Right renal cortex interstitium (tissue), 3 donors: ENCODE measurements at regions not wholly inside any gene's neighbourhood (a gene's known extent, or its start where the extent isn't known, plus 50 kb on each side); places are given as distances from the start of the nearest gene placed in this dataset.

Experiments
- DNase-seq, 3 donors: peaks; one replicate each; pipeline ENCODE4 v3.0.0-alpha.2; 2013; ENCODE audit warnings: low read depth in 3 of 3, low spot score in 2 of 3

DNA sequence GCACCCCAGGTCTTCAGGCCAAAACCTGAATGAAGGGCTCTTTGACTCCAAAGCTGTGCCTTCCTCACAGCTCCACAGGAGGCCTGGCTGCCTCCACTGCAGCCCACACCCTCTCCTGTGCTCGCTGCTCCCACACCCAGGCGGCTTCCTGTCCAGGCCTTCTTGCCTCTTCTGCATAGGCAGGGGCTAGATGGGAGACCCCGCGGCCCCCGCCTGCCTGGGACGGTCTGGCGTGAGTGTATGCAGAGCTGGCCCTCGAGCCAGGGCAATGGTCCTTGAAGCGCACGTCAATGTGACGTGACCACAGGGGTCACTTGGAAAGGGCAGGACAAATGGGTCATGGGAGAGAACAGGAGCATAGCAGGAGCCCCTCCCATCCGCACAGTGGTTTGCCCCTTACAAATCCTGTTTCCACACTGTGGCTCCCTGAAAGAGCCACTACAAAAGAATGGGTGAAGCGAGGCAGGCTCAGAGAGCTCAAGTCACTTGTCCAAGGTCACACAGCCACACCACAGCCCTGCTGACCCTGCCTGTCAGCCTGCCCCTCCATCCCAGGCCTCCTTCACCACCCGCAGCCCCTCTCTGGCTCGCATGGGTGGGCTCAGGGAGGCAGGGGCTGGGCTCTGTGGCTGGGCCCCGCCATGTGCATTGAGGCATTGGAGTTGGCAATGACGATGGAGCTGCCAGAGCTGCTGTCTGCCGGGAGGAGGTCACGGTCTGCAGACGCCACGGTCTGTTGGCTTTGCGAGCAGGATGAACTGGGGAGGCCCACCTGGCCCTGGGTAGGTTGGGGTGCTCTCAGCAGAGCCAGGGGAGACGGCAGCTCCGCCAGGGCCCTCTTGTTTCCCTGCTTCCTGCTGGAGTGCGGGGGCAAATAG, 71.2 kb upstream of the WNT11 start:
- DNase-seq, result no peak

DNA sequence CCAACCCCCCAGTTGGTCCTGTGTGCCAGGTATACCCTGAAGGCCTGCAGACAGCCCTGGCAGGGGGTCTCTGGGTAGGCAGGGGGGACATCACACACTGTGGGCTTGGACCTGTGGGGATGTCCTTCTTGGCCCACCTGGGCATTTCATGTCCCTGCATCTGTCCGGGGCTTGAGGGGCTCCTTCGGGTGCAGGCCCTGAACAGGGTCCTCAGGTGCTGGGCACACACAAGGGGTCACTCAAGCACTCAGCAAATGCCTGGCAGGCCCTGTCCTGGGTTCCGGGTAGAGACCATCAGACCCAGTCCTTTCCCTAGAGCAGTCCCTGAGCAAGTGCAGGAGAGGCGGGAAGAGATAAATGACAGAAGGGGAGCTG, 70.5 kb upstream of the WNT11 start:
- DNase-seq, result no peak

DNA sequence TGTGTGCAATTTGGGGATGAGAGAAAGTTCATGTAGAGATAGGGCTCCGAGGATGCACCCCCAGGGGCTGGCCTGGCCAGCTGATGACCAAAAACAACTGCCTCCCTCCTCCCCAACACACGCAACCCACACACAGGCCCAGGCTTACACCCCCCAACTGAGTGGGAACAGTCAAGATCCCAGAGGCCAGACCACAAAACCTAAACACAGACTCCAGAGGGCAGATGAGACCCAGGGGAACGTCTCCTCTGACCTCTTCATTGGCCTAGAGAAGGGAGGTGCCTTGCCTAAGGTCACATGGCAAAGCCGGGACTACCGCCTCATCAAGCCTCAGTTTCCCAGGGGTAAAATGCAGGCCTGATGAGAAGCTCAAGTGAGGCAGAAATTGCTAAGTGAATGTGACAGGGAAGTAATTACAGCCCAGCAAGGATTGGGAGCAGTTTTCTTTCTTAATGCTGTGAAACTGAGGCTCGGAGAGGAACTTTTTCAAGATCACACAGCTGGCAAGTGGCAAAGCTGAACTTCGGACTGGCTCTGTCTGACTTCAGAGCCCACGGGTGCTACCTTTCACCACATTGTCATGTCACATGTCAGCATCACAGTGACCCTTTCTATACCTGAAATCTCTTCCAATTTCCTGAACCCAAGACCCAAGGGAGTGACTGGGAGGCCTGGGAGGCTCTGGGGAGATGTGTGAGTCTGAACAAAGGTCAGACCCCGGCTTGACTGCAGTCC, 69.9 kb upstream of the WNT11 start:
- no peak for DNase-seq

DNA sequence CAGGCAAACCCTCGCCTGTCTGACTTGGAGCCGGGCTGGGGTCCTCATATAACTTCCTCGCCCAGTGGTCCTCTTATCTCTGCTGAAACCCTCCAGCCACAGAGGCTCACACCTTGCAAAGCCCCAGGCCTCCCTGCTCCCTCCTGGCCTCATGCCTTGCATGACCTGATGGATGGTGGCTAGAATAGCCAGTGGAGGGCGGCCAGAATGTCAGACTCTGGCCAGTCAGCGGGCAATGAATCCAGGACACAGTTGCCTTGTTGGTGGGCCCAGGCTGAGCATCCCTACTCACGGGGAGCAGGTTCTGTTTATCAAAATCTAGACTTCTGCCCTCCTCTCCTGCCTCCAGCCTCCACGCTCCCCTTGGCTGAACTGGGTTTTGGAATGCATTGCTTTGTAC, 69.1 kb upstream of the WNT11 start:
- DNase-seq, result no peak

DNA sequence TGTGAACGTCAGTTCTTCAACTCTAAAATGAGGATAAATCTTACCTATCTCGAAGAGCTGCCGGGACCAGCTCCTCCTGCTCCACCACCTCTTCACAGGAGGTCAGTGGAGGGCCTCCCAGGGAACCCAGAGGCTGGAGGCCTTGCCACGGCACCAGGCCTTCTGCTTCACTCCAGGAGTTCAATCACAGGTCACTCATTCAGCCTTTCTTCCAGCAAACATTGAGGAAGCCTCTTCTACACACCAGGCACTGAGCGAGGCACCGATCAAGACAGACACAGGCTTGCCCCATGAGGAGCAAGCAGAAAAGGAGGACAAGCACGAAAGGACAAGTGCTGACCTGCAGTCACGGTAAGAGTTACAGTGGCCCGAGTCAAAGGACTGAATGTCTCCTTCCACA, 64.8 kb upstream of the WNT11 start:
- DNase-seq, result no peak

DNA sequence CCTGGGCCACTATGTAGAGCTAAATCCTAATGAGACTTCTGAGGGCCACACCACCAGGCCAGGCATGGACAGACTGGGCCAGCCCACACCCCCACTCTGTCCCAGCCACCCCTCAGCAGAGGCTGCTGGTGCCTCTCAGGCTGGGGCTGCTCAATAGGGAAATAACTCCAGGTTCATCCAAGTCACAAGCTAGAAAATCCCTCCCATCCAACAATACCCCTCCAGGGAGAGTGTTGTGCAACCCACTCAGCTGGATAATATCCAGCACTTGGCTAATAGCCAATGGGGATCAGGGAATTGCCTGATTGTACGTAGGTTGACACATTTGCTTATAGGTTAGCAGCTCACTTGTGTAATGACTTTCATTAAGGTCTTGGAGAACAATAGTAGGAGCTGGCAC, 64.1 kb upstream of the WNT11 start:
- DNase-seq, result no peak

DNA sequence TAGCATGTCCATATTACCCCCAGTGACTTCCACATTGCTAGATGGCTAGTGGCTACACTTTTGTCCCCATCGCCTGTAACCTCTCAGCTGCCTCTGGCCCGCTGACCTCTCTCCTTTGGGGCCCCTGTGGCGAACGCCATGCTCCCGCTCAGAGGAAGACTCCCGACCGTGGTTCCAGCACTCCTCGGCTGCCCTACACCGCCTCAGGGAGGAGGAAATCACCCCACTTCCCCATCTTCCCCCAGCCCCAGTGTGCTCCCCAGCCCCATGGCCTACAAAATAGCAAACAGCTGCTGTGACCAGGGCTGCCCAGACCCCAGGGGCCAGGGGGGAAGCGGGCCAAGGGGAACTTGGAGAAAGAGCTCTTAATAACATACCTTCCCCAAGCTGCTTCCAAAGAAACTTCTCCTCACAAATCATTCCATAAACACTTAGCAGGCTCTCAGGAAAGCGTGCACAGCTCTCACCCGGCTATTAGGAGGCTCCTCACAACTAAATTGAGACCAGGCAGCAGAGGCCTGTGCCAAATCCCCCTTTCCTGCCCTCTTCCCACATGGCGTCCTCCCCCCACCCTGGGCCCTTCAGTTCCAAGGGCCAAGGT, 63.5 kb upstream of the WNT11 start:
- DNase-seq, result no peak

DNA sequence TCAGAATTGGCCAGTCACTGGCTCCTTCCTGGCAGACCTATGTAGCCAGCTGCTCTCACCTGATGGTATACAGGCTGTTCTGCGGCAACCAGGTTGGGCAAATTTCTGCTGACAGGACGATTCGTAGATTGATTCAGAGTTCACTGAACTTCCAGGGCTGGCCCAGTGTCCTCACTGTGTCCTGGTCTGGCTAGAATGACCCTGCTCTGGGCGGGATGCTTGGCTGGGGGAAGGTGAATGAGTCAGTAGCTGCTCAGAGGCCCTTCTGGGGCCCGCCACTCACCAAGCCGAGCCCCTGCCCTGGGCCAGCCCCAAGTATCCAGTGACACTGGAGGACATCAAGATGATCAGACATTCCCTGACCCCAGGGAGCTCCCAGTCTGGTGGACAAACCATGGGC, 62.9 kb upstream of the WNT11 start:
- no peak for DNase-seq

DNA sequence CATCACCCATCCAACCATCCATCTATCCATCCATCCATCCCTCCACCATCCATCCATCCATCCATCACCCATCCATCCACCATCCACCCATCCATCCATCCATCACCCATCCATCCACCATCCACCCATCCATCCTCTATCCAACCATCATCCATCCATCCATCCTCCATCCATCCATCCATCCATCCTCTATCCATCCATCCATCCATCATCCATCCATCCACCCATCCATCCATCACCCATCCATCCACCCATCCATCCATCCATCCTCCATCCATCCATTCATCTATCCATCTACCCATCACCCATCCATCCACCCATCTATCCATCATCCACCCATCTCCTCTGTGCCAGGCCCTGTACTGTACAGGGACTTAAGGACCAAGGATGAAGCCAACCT, 62.2 kb upstream of the WNT11 start:
- no peak for DNase-seq

DNA sequence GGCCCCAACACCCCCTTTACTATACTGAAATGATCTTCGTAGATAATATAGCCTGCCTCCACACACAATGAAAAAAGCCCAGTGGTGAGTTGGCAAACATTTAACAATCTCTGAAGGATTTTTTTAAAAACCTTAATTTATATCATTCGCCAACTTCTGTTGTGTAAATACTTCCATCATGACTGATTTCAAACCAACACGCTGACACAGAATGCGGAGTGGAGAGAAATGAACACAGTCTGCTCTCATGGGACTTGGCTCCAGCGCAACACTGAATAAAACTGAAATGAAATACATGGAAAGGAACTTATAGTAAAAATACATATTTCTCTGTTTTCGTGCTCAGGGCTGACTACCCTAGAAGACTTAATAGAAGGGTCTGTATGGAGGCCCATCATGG, 61.3 kb upstream of the WNT11 start:
- DNase-seq, result no peak

DNA sequence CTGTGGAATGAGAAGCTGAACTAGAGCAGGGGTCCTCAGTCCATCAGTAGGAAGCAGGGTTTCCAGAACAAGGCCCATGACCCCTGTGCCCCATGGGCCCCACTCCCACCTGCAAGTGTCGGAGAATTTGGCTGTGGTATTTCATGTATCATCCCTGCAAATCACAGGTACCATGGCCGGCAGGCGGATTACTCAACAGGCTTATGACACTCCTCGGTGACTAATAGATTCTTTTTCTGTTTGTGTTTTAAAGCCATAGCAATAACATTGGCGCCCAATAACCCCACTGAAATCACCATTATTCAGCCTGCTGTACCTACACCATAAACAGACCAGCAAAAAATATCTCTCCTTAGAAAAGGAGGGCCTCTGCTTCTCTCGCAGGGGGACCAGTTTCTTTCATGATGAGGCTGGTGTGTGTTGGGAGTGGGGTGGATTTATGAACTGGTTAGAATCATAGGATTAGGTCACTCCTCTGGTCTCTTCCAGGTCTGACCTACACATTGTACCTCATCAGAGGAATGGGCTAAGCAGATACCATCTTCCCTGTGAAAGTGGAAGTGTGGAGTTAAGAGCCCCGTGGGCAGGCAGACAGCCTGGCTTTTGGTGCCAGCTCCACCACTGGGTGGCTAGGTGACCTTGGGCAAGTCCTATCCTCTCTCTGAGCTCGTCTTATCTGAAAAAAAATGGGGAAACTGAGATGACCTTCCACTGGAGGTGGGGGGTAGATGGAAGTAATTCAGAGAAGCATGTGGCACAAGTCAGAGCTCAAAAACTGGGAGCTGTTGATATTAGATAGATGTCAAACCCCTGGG, 60.2 kb upstream of the WNT11 start:
- DNase-seq, result no peak

DNA sequence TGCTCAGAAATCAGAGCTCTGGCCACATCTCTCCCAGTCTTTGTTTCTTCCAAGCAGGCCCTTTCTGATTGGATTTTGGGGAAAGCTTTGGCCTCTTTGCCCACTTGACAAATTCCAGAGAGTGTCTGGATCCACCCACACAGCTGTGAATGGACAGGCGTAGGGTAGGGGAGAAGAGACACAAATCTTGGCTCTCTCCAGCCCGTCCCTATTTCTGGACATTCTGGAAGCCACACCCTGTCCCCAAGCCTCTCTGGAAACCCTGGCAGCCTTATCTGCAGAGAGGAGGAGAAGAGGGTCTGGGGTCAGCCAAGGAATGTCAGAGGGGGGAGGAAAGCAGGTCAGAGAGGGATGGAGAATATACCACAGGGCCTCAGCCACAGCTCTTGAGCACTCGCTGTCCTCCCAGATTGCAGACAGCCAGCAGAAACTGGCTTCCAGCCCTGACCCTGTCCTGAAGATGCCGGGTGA, 59.5 kb upstream of the WNT11 start:
- DNase-seq, result no peak

DNA sequence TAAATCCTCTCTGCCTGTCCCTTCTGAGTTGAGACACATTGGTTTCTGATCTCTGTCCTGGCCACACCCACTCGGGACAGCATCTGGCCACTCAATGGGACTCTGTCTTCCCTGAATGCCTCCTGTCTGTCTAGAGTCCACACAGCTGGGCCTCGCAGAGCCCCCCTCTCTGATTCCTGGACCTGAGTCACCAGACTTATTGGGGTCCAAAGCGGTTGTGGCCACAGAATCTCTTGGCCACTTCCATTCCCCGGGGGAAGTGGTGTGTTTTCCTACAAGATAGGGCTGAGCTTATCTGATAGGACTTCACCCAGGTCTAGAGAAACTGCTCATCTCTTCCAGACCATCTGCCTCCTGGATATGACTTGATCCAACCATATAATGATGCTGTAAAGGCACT, 57.4 kb upstream of the WNT11 start:
- no peak for DNase-seq

DNA sequence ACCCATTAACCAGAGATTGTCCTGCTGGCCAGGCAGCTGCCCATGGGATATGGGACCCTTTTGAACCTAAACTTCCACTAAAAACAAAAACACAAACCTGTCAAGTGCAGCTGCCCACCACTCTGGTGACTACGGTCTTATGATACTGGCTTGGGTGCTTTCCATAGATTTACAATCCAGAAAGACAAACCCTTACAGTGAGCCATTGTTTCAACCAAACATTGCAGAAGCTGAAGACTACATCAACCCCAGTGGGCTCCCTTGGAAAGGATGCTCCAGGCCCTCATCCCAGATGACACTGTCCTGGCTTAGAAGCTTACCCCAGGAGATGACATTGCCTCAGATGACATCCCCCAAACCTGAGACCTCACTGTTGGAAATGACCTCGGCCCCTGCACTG, 56.9 kb upstream of the WNT11 start:
- DNase-seq, result no peak

DNA sequence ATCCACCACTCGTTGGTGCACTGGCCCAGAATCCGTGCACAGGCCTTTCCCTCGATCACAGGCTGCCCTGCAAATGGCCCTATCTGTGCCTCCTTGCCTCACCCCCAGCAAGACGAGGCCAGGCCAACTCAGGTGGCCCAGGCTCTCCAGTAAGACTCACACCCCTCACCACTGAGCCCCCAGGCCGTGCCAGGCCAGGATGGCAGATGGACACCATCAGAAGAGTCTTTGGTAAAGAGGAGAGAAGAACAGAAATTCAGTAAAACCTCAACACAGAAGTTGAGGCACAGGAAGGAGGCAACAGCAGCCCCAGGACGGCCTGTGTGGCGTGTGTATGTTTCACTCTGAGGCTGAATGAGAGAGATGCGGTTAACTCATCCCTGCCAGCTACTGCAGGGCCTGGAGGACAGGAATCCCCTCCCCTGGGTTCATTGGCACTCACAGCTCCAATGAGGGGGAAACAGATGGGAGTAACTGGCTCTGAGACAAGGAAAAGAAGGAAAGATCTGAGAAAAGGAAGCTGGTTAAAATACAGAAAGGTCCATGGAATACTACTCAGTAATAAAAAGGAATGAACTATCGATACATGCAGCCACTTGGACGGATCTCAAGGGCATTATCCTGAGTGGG, 54.1 kb upstream of the WNT11 start:
- no peak for DNase-seq

DNA sequence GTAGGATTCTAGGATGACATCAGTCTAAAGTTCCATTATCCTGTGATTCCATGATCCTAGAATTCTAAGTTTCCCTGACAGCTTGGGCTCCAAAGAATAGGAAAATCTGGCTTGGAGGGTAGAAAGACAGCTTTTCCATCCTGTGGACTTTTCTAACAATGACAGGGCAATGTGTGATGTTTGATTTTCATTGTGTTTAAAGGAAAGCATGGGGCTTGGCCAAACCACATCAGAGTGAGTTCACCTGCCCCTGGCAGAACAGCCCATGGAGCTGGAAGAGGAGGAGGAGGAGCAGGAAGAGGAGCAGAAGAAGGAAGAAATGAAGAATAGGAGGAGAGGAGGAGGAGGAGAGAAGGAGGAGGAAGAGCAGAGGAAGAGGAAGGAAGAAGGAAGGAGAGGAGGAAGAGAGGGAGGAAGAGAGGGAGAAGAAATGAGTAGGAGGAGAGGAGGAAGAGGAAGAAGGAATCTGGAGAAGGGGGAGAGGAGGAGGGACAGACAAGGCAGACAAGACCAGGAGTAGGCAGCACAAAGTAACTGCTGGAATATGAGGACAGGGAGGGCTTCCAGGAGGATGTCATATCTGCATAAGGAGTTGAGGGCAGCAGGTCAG, 53.1 kb upstream of the WNT11 start:
- no peak for DNase-seq

DNA sequence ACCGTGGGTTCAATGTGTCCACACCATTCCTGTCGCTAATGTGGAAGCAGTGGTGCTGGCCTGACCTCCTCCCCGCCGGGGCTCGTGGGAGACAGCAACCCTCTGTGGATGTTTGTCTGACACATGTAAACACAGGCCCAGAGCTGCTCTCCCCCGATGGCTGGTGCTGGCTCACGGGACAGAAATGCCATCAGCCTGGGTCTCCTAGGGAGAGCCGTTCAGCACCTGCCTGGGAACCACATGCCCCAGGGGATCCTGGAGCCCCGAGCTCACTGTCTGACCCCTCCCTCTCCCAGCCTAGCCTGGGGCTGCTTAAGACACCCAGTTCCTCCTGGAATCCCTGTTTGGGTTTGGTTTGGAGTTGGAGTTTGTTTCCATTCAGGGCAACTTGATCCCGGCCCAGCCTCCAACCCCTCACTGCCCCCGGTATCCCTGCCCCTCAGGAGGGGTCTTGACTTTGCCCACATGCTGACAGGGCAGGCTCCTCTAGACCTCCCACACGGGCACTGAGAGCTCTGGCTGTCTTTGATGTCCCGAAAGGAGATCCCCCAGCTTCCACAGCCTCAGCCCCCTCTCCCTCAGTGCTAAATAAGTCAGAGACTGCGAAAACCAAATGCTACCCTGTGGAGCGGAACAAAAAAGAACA, 50.9 kb upstream of the WNT11 start:
- DNase-seq, result no peak

DNA sequence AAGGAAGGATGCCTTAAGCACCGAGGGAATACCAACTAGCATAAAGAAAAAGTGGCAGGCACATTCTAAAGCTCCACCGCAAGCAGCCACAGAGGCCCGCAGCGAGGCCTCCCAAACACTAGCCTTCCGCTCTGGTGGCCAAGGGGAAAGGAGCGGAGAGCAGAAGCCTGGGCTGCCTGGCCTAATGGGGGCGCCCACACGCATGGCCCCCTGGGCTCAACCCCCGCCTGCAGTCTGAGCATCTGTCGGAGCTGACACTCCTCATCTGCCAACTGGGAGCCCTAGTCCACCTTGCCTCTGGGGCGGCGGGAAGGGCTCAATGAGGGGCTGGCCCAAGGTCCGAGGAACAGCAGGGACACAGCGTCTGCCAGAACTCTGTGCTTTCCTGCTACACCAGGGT, 50.1 kb upstream of the WNT11 start:
- no peak for DNase-seq
